Pons (tissue), 1 donor: ENCODE measurements at regions not wholly inside any gene's neighbourhood (a gene's known extent, or its start where the extent isn't known, plus 50 kb on each side); places are given as distances from the start of the nearest gene placed in this dataset.

ENCODE experiments used
- DNase-seq: peaks from one replicate; pipeline ENCODE4 v3.0.0-alpha.2; 2016; ENCODE audit warnings: low spot score

- no peak for DNase-seq
Observed at GRCh38 chr12:77406219-77406905, 341.0 kb upstream of the E2F7 start.

GRCh38 chr12:77402716-77403115, 337.3 kb upstream of the E2F7 start:
- no peak for DNase-seq

- no peak for DNase-seq
Observed at GRCh38 chr12:77401770-77402081, 336.4 kb upstream of the E2F7 start.

GRCh38 chr12:77401064-77401769, 335.8 kb upstream of the E2F7 start:
- no peak for DNase-seq

GRCh38 chr12:77392467-77393088, 327.2 kb upstream of the E2F7 start:
- DNase-seq, result no peak

GRCh38 chr12:77388445-77389265, 323.3 kb upstream of the E2F7 start:
- DNase-seq, result no peak

GRCh38 chr12:77387671-77388070, 322.3 kb upstream of the E2F7 start:
- no peak for DNase-seq

- DNase-seq, result no peak
Observed at GRCh38 chr12:77387214-77387613, 321.8 kb upstream of the E2F7 start.

GRCh38 chr12:77384941-77385340, 319.6 kb upstream of the E2F7 start:
- DNase-seq, result no peak

GRCh38 chr12:77382096-77382742, 316.9 kb upstream of the E2F7 start:
- no peak for DNase-seq

- DNase-seq, result no peak
Observed at GRCh38 chr12:77377622-77378021, 312.3 kb upstream of the E2F7 start.

GRCh38 chr12:77377116-77377515, 311.7 kb upstream of the E2F7 start:
- no peak for DNase-seq

GRCh38 chr12:77374673-77375072, 309.3 kb upstream of the E2F7 start:
- DNase-seq, result no peak

GRCh38 chr12:77372494-77372893, 307.1 kb upstream of the E2F7 start:
- DNase-seq, result no peak

GRCh38 chr12:77372026-77372425, 306.7 kb upstream of the E2F7 start:
- DNase-seq, result no peak

- no peak for DNase-seq
Observed at GRCh38 chr12:77368379-77368778, 303.0 kb upstream of the E2F7 start.

- no peak for DNase-seq
Observed at GRCh38 chr12:77366616-77367015, 301.2 kb upstream of the E2F7 start.

- no peak for DNase-seq
Observed at GRCh38 chr12:77364400-77364799, 299.0 kb upstream of the E2F7 start.

- DNase-seq, result no peak
Observed at GRCh38 chr12:77362509-77363210, 297.3 kb upstream of the E2F7 start.

GRCh38 chr12:77357655-77358054, 292.3 kb upstream of the E2F7 start:
- no peak for DNase-seq

GRCh38 chr12:77354766-77355362, 289.5 kb upstream of the E2F7 start:
- DNase-seq, result no peak
